Uterus (tissue), 2 donors: ENCODE measurements at regions not wholly inside any gene's neighbourhood (a gene's known extent, or its start where the extent isn't known, plus 50 kb on each side); places are given as distances from the start of the nearest gene placed in this dataset.

ENCODE experiments used
- POLR2A ChIP-seq, 2 donors: fragments of 450-650 bp; IDR thresholded peaks; one replicate each; pipeline ENCODE4 v1.6.1; 2016; ENCODE audit warnings: antibody characterized with exemption in 2 of 2, mild to moderate bottlenecking in 1 of 2, moderate library complexity in 1 of 2
- TF ChIP-seq, protein P1 (sequence below), 4 experiments: fragments of 200-600 bp in 2 of 4; fragments of 450-650 bp in 2 of 4; sonication (generic) in 2 of 4; IDR thresholded peaks; one replicate each; pipeline ENCODE4 v1.5.1; 2016 to 2019; ENCODE audit warnings: antibody characterized with exemption in 4 of 4, mild to moderate bottlenecking in 2 of 4, moderate library complexity in 1 of 4

GRCh38 chr2:56030062-56030461, 106.5 kb upstream of the EFEMP1 start:
- TF ChIP-seq, protein P1, sequence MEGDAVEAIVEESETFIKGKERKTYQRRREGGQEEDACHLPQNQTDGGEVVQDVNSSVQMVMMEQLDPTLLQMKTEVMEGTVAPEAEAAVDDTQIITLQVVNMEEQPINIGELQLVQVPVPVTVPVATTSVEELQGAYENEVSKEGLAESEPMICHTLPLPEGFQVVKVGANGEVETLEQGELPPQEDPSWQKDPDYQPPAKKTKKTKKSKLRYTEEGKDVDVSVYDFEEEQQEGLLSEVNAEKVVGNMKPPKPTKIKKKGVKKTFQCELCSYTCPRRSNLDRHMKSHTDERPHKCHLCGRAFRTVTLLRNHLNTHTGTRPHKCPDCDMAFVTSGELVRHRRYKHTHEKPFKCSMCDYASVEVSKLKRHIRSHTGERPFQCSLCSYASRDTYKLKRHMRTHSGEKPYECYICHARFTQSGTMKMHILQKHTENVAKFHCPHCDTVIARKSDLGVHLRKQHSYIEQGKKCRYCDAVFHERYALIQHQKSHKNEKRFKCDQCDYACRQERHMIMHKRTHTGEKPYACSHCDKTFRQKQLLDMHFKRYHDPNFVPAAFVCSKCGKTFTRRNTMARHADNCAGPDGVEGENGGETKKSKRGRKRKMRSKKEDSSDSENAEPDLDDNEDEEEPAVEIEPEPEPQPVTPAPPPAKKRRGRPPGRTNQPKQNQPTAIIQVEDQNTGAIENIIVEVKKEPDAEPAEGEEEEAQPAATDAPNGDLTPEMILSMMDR (IDR thresholded peaks at IDR 0.05): no peak
- TF ChIP-seq POLR2A (IDR thresholded peaks at IDR 0.05): no peak
